HG02943 (cell line): ENCODE measurements at regions not wholly inside any gene's neighbourhood (a gene's known extent, or its start where the extent isn't known, plus 50 kb on each side); places are given as distances from the start of the nearest gene placed in this dataset.

Experiments used
- ATAC-seq: cut with Tn5 transposase; IDR thresholded peaks from one replicate; pipeline ENCODE4 v1.9.1; 2021; ENCODE audit warnings: mild to moderate bottlenecking, low read depth, moderate library complexity; ENCODE audit not compliant: unreplicated experiment

DNA sequence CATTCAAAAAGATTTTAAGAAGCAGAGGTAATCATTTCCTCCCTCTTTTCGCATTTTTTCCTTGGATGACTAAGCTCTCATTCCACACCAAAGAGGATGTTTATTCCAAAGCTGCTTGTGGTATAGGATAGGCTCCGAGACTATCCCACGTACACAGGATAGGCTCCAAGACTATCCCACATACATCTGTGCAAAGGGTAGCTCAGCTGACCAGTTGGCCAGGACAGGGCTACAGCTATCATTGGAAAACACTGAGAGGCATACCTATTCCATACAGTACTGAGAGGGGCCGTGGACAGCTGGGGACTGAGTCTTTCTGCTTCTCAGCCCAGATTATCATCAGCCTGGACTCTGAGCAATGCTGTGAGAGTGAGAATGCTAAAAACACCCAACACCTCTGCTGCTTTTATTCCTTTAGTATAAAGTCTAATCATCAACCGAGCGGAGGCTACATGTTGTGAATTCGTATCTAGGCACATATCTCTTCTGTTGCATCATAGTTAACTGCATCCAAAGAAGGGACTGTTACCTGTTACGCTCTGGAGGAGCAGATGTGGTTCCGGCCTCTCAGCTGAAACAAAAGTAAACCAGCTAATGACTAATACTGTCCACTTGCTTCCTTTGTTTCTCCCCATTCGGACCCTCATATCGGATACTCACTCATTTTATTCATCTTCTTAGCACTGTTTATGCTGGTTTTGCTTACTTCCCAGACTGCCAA is 141.0 kb downstream of the TNFSF18 start:
- ATAC-seq = no peak

- no peak for ATAC-seq
Observed at GRCh38 chr1:172912765-172913260, 137.9 kb downstream of the TNFSF18 start.

DNA sequence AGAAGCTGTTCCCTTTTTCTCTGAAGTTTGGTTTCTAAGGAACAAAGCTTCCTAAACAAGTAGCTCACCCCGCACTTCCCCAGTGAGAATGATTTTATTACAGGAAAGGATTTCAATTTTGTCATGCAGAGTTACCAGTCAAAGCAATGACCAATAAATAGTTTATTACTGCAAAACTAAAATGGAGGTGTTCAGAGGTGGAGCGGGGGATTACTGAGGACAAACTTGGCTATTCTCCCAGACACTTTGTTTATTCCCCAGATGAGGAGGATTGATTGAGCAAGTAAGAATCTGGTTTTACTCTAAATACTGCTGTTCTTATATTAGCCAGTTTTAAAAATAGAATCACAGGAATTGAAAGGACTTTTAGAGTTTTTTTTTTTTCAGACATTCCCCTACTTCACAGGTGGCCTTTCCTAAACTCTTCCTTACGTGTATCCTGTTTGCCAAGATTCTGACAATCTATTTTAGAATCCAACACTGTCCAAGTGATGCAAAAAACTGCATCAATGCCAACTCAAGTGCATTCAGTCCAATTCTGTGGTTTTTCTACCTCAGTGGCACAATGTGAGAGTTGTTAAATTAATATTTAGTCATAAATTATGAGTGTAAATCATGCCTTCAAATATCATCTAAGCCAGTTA is 136.1 kb downstream of the TNFSF18 start:
- ATAC-seq = no peak

DNA sequence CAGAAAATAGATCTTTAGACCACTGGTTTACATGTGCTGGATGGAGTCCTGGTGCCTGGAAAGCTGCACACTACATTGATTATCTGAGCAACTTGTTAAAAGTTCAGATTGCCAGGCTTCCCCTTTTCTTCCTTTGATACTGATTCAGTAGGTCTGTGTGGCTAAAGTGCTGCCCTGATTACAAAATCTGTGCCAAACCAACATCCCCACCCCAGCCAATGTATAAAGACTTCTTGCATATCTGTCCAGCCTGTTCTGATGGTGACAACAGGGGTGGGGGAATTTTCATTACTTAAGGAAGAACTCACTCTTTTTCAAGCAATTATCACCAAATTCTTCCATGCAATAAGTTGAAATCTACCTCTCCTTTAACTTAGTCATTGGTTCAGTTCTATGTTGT is 135.5 kb downstream of the TNFSF18 start:
- ATAC-seq = no peak

- no peak for ATAC-seq
Observed at GRCh38 chr1:172916116-172916515, 134.6 kb downstream of the TNFSF18 start.

DNA sequence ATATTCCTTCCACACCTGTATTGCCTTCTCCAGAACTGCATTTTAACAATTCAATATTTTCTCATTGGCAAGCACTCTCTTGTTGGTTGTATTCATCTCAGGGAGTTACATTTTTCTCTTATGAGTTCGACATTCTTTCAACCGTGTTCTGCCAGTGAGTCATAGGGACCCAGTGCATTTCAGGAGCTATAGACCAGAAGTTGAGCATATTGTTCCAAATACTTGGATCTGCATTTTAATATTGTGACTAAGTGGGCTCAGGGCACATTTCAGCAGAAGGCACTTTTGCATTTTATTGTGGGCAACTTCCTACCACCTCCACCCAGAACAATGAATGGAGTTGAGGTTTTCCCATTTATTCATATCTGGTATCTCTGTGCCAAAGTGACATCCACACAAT is 132.8 kb downstream of the TNFSF18 start:
- no peak for ATAC-seq

GRCh38 chr1:172918478-172918877 is 132.3 kb downstream of the TNFSF18 start:
- no peak for ATAC-seq

GRCh38 chr1:172926070-172926469 is 124.7 kb downstream of the TNFSF18 start:
- ATAC-seq = no peak

GRCh38 chr1:172928412-172928811 is 122.3 kb downstream of the TNFSF18 start:
- no peak for ATAC-seq

GRCh38 chr1:172929006-172929405 is 121.7 kb downstream of the TNFSF18 start:
- ATAC-seq = no peak

- ATAC-seq = no peak
Observed at GRCh38 chr1:172930142-172930541, 120.6 kb downstream of the TNFSF18 start.

DNA sequence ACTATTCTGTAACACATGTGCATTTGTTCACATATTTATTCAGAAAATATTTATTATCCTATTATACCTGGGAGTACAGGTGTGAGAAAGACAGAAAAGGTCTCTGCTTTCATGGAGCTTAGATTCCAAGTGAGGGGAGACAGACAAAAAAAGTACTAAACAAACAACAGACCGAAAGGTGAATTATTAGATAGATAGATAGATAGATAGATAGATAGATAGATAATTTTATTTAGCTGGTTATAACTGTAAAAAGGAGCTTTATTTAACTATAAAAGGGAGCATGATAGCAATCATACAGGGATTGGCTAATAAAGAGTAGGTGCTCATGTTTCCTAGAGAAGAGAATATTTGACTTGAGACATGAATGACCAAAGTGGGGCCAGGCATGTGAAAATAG is 119.4 kb downstream of the TNFSF18 start:
- ATAC-seq = no peak

DNA sequence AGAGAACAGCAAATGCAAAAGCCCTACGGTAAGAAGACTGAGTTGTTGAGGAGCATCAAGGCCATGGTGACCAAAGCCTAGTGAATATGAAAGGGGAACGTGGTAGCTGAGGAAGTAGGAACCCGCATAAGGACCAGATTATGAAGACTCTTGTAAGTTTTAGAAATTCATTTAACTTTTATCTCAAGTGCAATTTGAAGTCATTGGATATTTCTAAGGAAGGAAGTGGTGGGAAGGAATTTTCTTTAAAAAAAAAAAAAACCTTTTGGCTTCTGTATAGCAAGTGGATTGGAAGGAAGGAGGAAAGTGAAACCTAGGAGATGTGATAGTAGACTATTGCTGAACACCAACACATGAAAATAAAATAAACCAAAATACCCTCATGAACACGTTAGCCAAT is 119.0 kb downstream of the TNFSF18 start:
- no peak for ATAC-seq

- no peak for ATAC-seq
Observed at GRCh38 chr1:172932981-172933380, 117.8 kb downstream of the TNFSF18 start.

DNA sequence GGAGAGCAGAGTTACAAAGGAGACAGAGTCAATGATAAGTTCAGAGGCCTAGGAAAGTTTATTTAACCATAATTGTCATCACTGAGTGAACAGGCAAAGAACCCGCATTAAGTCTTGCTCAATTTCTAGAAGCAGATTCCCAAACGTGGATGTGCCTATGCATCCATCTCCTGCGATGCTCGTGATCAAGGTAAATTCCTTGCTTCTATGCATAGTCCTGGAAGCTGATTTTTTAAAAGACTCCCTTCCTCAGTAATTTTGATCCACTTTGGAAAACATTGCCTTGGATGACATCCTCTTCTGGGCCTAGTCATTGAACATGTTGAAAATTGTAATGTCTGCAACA is 116.4 kb downstream of the TNFSF18 start:
- no peak for ATAC-seq

DNA sequence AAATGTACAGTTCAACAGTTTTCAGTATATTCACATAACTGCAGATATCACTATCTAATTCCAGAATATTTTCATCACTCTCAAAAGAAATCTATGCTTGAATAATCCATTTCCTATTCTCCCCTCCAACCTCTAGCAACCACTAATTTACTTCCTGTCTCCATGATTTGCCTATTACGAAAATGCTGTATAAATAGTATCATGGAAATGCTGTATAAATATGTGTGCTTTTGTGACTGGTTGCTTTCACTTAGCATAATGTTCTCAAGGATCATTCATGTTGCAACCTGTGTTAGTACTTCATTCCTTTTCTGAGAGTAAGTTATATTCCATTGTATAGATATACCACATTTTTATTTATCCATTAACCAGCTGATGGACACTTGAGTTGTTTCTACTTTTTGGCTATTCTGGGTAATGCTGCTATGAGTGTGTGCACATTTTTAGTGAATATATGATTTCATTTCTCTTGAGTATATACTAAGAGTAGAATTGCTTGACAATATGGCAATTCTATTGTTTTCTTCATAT is 115.6 kb downstream of the TNFSF18 start:
- ATAC-seq = no peak

GRCh38 chr1:172936088-172936645 is 114.6 kb downstream of the TNFSF18 start:
- ATAC-seq = no peak

DNA sequence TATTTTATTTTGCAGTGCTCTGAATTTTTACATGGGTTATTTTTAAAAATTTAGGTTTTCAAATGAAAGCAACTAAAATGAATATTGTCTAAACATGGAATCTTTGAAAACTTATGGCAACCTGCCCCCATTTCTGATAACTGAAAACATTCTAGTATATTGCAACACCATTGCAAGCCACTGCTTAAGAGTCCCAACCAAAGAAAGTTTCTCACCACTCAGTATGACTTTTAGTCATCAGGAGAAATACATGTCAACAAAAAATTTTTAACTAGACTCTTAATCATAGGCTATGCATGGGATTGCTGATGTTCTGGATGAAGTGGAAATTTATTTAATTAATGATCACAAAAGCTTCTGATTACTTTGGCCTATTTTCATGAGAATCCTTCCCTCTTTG is 112.1 kb downstream of the TNFSF18 start:
- ATAC-seq = no peak

DNA sequence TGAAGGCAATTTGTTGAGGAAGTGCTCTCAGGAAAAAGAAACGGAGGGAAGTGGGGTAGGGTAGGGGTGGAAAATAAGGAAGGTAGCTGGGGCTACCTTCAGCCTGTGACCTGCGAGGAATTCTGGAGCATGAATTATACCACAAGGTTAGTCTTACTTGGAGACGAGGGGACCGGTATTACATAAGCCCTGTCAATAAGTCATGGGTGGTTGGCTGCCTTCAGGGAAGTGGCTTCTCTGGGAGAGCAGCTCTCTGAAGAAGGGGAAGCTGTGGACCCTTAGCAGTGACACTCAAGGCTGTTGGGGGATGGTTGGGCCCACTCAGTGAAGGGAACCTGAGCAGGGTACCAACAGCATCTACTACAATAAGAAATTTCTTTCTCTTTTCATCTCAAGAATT is 111.3 kb downstream of the TNFSF18 start:
- no peak for ATAC-seq

DNA sequence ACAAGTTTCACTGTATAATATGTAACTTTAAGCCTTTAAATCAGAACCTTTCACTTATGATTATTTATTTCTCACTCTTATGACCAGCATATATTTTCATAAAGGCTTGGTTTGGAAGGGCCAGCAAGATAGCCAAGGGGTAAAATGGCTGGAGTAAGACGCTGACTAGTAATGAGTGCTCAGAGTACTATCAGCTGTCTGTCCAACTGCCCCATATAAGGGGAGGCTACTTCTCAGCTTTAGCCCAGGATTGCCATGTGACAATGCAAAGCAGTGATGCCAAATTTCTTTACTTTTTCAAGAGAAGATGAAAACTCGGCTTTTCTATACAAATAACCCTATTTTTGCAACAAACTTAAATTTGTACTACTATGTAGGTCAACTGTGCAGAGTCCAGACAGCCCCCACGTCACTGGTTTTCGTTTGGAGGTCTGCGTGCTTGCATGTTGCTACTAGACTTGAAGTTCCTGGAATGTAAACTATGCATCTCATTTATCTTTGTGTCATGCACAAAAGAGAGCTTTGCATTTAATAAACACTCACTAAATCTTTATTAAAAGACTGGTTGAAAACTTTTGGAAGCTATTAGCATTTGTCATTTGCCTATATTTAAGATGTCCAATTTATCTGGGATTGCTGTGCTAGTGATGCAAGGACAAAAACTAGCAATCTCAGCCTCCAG is 110.4 kb downstream of the TNFSF18 start:
- no peak for ATAC-seq

- ATAC-seq = no peak
Observed at GRCh38 chr1:172941471-172941870, 109.3 kb downstream of the TNFSF18 start.
